ENCODE measurements at regions not wholly inside any gene's neighbourhood (a gene's known extent, or its start where the extent isn't known, plus 50 kb on each side); places are given as distances from the start of the nearest gene placed in this dataset.

DNA sequence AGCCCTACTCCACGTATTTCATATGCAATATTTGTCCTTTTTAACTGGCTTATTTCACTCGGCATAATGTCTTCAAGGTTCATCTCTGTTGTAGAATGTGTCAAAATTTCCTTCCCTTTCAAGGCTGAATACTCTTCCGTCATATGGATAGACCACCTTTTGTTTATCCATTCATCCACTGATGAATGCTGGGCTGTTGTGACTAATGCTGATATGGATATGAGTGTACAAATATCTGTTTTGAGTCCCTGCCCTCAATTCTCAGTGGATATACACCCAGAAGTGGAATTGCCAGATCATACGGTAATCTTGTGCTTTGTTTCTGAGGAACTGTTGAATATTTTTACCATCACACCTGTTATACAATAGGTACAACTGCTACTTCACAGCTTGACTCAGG lies 155.2 kb upstream of the IRF2BP2 start:
- Histone ChIP-seq H3K4me2 (ENCODE audit: low read length) (no peak overlapping the region), H3K9ac (ENCODE audit: low read length) (no peak overlapping the region), H3K36me3 (ENCODE audit: control insufficient read depth in 1 of 2, insufficient read depth in 2 of 2, low read length in 2 of 2) (no peaks in the 10 kb centered on the region), H3K27ac (ENCODE audit: low read depth, low read length) (no peak overlapping the region), H3K4me1 (ENCODE audit: control insufficient read depth in 1 of 2, insufficient read depth in 2 of 2, low read length in 2 of 2) (peaks cover 0 to 5% of the 10 kb centered on the region in 2 experiments; a peak in 2 of 4 replicates), H3K27me3 (ENCODE audit: insufficient read depth, low read length) (peaks cover 26% of the 10 kb centered on the region; the same call in 1 of the 2 replicates), H4K20me1 (ENCODE audit: insufficient read depth) (no peaks in the 10 kb centered on the region), H3K79me2 (ENCODE audit: insufficient read depth, low read length) (no peaks in the 10 kb centered on the region), H2AFZ (ENCODE audit: low read depth, low read length, poor library complexity, severe bottlenecking) (no peak overlapping the region), H3K9me2 (ENCODE audit: insufficient read depth) (no peaks in the 10 kb centered on the region), H3K4me3 (replicated peaks in 1 of 2; ENCODE audit: low read depth in 1 of 2, low read length in 2 of 2) (no peak overlapping the region), H3K9me3 (ENCODE audit: control insufficient read depth in 1 of 2, insufficient read depth in 1 of 2, low read depth in 1 of 2, low read length in 2 of 2) (no peaks in the 10 kb centered on the region)
- no peak for DNase-seq (ENCODE audit: low read depth, low spot score)
- ATAC-seq, result no peak
- BruUV-seq (replicated peaks), result no TSS peak
- ChIA-PET CTCF (no interaction called here), RAD21 (ENCODE audit: low non-redundant PET in 1 of 2, low total read pairs in 2 of 2, uncharacterized antibody in 2 of 2, unreplicated experiment in 2 of 2) (no interaction called here), POLR2A (interaction anchor here (0.6 kb wide), 1 partner anchor 161 kb away, joined by 3 read pairs; no protein-coding TSS in a partner anchor)
- intact Hi-C loops (cut with micrococcal nuclease), result no loop called here
- TF ChIP-seq EZH2phosphoT487 (IDR thresholded peaks at IDR 0.05; ENCODE audit: borderline replicate concordance) (no peak), JUND (IDR thresholded peaks at IDR 0.05) (no peak), CBX3 (IDR thresholded peaks at IDR 0.05; ENCODE audit: low read depth) (no peak), ZFX (IDR thresholded peaks at IDR 0.05) (no peak), CEBPB (IDR thresholded peaks at IDR 0.05; ENCODE audit: low read depth) (no peak), ELF1 (IDR thresholded peaks at IDR 0.05; ENCODE audit: borderline replicate concordance, low read depth) (no peak), EGR1 (IDR thresholded peaks at IDR 0.05; ENCODE audit: low read depth) (no peak), ZNF274 (IDR thresholded peaks at IDR 0.05; ENCODE audit: low read depth, low read length) (no peak), TCF7L2 (IDR thresholded peaks at IDR 0.05; ENCODE audit: borderline replicate concordance, extremely low read depth, insufficient read depth, insufficient read length) (no peak), RAD21 (IDR thresholded peaks at IDR 0.05; ENCODE audit: low read depth) (no peak), POLR2A (IDR thresholded peaks at IDR 0.05; ENCODE audit: borderline replicate concordance, extremely low read depth, insufficient read depth, insufficient read length) (no peak), FOSL1 (IDR thresholded peaks at IDR 0.05; ENCODE audit: low read depth) (no peak)
- TF ChIP-seq, protein P1, sequence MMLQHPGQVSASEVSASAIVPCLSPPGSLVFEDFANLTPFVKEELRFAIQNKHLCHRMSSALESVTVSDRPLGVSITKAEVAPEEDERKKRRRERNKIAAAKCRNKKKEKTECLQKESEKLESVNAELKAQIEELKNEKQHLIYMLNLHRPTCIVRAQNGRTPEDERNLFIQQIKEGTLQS (IDR thresholded peaks at IDR 0.05), result no peak
- TF ChIP-seq, protein P2, sequence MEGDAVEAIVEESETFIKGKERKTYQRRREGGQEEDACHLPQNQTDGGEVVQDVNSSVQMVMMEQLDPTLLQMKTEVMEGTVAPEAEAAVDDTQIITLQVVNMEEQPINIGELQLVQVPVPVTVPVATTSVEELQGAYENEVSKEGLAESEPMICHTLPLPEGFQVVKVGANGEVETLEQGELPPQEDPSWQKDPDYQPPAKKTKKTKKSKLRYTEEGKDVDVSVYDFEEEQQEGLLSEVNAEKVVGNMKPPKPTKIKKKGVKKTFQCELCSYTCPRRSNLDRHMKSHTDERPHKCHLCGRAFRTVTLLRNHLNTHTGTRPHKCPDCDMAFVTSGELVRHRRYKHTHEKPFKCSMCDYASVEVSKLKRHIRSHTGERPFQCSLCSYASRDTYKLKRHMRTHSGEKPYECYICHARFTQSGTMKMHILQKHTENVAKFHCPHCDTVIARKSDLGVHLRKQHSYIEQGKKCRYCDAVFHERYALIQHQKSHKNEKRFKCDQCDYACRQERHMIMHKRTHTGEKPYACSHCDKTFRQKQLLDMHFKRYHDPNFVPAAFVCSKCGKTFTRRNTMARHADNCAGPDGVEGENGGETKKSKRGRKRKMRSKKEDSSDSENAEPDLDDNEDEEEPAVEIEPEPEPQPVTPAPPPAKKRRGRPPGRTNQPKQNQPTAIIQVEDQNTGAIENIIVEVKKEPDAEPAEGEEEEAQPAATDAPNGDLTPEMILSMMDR (IDR thresholded peaks at IDR 0.05 in 2 of 3, conservative IDR thresholded peaks at IDR 0.05 in 1 of 3; ENCODE audit: borderline replicate concordance in 1 of 3, insufficient read depth in 1 of 3, low read depth in 2 of 3, low read length in 2 of 3), result no peak
- TF ChIP-seq, protein P3, sequence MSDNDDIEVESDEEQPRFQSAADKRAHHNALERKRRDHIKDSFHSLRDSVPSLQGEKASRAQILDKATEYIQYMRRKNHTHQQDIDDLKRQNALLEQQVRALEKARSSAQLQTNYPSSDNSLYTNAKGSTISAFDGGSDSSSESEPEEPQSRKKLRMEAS (IDR thresholded peaks at IDR 0.05), result no peak
